Loucy (cell line): ENCODE measurements at regions not wholly inside any gene's neighbourhood (a gene's known extent, or its start where the extent isn't known, plus 50 kb on each side); places are given as distances from the start of the nearest gene placed in this dataset.

Source experiments
- H2AFZ ChIP-seq: fragments of 200-600 bp; sonication (generic); 2 replicates; pipeline ENCODE4 v1.6.0; 2016; ENCODE audit warnings: antibody characterized with exemption, mild to moderate bottlenecking, low read length, moderate library complexity
- H3F3A ChIP-seq: fragments of 200-600 bp; 2 replicates; pipeline ENCODE4 v1.6.0; 2016; ENCODE audit warnings: antibody characterized with exemption, low read depth, mild to moderate bottlenecking
- H3K27me3 ChIP-seq: fragments of 200-600 bp; sonication (generic); 2 replicates; pipeline ENCODE4 v1.6.1; 2014; ENCODE audit warnings: low read length, mild to moderate bottlenecking; ENCODE audit not compliant: insufficient read depth, poor library complexity, severe bottlenecking
- H3K36me3 ChIP-seq: fragments of 200-600 bp; sonication (generic); 2 replicates; pipeline ENCODE4 v1.6.1; 2016; ENCODE audit warnings: low read length; ENCODE audit not compliant: insufficient read depth
- H3K4me1 ChIP-seq: fragments of 200-600 bp; sonication (generic); 2 replicates; pipeline ENCODE4 v1.5.1; 2014; ENCODE audit warnings: low read length, mild to moderate bottlenecking; ENCODE audit not compliant: insufficient read depth, poor library complexity, severe bottlenecking
- H3K4me2 ChIP-seq: fragments of 200-600 bp; sonication (generic); 2 replicates; pipeline ENCODE4 v1.6.0; 2014; ENCODE audit warnings: antibody characterized with exemption, low read length, low read depth, mild to moderate bottlenecking; ENCODE audit not compliant: poor library complexity, severe bottlenecking
- H3K4me3 ChIP-seq: fragments of 200-600 bp; sonication (generic); 2 replicates; pipeline ENCODE4 v1.5.1; 2014; ENCODE audit warnings: low read length, mild to moderate bottlenecking, mixed read lengths; ENCODE audit not compliant: poor library complexity, severe bottlenecking
- H3K79me2 ChIP-seq: fragments of 200-600 bp; sonication (generic); 2 replicates; pipeline ENCODE4 v1.6.1; 2014; ENCODE audit warnings: low read length; ENCODE audit not compliant: insufficient read depth
- H3K9ac ChIP-seq: fragments of 200-600 bp; sonication (generic); 2 replicates; pipeline ENCODE4 v1.6.0; 2014; ENCODE audit warnings: mild to moderate bottlenecking, low read depth, low read length, moderate library complexity; ENCODE audit not compliant: poor library complexity, severe bottlenecking
- H3K9me2 ChIP-seq: fragments of 200-600 bp; sonication (generic); replicated peaks from 2 replicates; pipeline ENCODE4 v1.6.1; 2016; ENCODE audit warnings: low read depth, low read length, mixed read lengths
- H3K9me3 ChIP-seq: fragments of 200-600 bp; sonication (generic); 2 replicates; pipeline ENCODE4 v1.6.1; 2014; ENCODE audit warnings: mild to moderate bottlenecking, antibody characterized with exemption, low read length, low read depth; ENCODE audit not compliant: insufficient read depth
- H4K20me1 ChIP-seq: fragments of 200-600 bp; sonication (generic); 2 replicates; pipeline ENCODE4 v1.6.0; 2014; ENCODE audit warnings: antibody characterized with exemption, low read length, mild to moderate bottlenecking; ENCODE audit not compliant: insufficient read depth, poor library complexity, severe bottlenecking
- EZH2phosphoT487 ChIP-seq: fragments of 200-600 bp; IDR thresholded peaks from 2 replicates; pipeline ENCODE4 v1.6.1; 2018; ENCODE audit warnings: antibody characterized with exemption, mild to moderate bottlenecking, moderate library complexity, borderline replicate concordance
- TF ChIP-seq, protein P1 (sequence below): fragments of 200-600 bp; sonication (generic); conservative IDR thresholded peaks from 2 replicates; pipeline ENCODE4 v1.5.1; 2014; ENCODE audit warnings: mild to moderate bottlenecking, antibody characterized with exemption, low read length

DNA sequence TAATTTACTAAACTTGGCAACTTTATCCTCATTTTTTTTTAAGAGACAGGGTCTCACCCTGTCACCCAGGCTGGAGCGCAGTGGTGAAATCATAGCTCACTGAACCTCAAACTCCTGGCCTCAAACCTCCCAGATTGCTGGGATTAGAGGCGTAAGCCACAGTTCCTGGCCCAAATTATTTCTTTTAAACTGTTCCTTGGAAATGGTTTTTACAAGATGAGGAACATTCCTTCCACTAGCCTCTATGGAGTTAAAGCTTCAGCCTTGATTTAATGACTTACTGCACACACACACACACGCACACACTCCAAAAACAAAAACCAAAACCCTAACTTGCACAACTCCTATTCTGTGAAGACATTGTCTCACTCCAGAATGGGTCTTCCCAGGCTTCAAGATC is 77.2 kb upstream of the TARS1 start:
- TF ChIP-seq, protein P1, sequence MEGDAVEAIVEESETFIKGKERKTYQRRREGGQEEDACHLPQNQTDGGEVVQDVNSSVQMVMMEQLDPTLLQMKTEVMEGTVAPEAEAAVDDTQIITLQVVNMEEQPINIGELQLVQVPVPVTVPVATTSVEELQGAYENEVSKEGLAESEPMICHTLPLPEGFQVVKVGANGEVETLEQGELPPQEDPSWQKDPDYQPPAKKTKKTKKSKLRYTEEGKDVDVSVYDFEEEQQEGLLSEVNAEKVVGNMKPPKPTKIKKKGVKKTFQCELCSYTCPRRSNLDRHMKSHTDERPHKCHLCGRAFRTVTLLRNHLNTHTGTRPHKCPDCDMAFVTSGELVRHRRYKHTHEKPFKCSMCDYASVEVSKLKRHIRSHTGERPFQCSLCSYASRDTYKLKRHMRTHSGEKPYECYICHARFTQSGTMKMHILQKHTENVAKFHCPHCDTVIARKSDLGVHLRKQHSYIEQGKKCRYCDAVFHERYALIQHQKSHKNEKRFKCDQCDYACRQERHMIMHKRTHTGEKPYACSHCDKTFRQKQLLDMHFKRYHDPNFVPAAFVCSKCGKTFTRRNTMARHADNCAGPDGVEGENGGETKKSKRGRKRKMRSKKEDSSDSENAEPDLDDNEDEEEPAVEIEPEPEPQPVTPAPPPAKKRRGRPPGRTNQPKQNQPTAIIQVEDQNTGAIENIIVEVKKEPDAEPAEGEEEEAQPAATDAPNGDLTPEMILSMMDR, result no peak
- Histone ChIP-seq H3K4me3 (no peak overlapping the region), H3K36me3 (no peaks in the 10 kb centered on the region), H3K9me3 (no peaks in the 10 kb centered on the region), H3K9ac (no peak overlapping the region), H4K20me1 (no peaks in the 10 kb centered on the region), H3K79me2 (no peaks in the 10 kb centered on the region), H3K4me1 (no peaks in the 10 kb centered on the region), H3F3A (no peaks in the 10 kb centered on the region), H2AFZ (no peak overlapping the region), H3K27me3 (no peaks in the 10 kb centered on the region), H3K9me2 (no peaks in the 10 kb centered on the region), H3K4me2 (no peak overlapping the region)

DNA sequence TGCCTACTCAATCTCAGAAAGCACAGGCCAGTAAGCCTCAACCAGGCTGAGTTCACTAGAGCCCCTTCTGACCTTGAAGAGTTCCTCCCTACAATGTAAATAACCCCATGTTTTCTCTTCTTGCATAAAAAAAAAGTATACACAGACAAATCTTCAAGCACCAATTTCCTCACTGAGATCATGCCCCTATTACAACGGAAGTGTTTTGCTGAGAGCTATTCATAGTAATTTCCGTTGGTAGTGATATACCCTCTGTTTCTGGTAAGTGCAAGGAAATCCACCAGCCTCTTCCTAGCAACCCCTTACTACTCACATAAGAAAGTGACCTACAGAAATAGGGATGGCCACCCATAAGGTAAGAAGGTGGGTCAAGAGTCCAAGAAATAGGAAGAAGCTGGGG is 76.4 kb upstream of the TARS1 start:
- H3K4me3 ChIP-seq, result no peak overlapping the region
- TF ChIP-seq, protein P1, result no peak
- no peak for TF ChIP-seq EZH2phosphoT487
- H3K9ac ChIP-seq, result no peak overlapping the region

DNA sequence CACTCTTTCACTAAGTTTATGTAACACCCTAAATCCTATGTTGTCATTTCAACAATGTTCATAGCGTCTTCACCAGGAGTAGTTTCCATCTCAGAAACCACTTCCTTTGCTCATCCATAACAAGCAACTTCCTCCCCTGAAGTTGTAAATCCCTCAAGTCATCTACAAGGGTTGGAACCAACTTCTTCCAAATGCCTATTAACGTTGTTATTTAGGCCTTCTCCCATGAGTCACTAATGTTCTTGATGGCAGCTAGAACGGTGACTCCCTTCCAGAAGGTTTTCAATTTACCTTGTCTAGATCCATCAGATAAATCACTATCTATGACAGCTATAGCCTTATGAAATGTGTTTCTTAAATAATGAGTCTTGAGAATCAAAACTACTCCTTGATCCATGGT is 73.3 kb upstream of the TARS1 start:
- H3F3A ChIP-seq, result no peaks in the 10 kb centered on the region
- H3K27me3 ChIP-seq, result no peaks in the 10 kb centered on the region
- H3K4me1 ChIP-seq, result peaks cover 16% of the 10 kb centered on the region
- no peak overlapping the region for H3K4me2 ChIP-seq
- H3K9me2 ChIP-seq, result no peaks in the 10 kb centered on the region
- no peak overlapping the region for H3K9ac ChIP-seq
- no peaks in the 10 kb centered on the region for H4K20me1 ChIP-seq
- H3K36me3 ChIP-seq, result no peaks in the 10 kb centered on the region
- no peaks in the 10 kb centered on the region for H3K9me3 ChIP-seq
- no peak overlapping the region for H3K4me3 ChIP-seq
- no peak overlapping the region for H2AFZ ChIP-seq
- TF ChIP-seq, protein P1, result no peak
- no peak for TF ChIP-seq EZH2phosphoT487
- no peaks in the 10 kb centered on the region for H3K79me2 ChIP-seq

More for the DNA sequence above, 76.4 kb upstream of the TARS1 start:
- H3K4me2 ChIP-seq, result no peak overlapping the region
- no peaks in the 10 kb centered on the region for H3K9me2 ChIP-seq
- no peaks in the 10 kb centered on the region for H4K20me1 ChIP-seq
- H3K27me3 ChIP-seq, result no peaks in the 10 kb centered on the region
- H3K79me2 ChIP-seq, result no peaks in the 10 kb centered on the region
- no peak overlapping the region for H2AFZ ChIP-seq
- H3K36me3 ChIP-seq, result no peaks in the 10 kb centered on the region
- H3F3A ChIP-seq, result no peaks in the 10 kb centered on the region
- H3K9me3 ChIP-seq, result no peaks in the 10 kb centered on the region
- H3K4me1 ChIP-seq, result peaks cover 2% of the 10 kb centered on the region
